H1 (cell line): ENCODE measurements at regions not wholly inside any gene's neighbourhood (a gene's known extent, or its start where the extent isn't known, plus 50 kb on each side); places are given as distances from the start of the nearest gene placed in this dataset.

Source experiments
- CTCF ChIA-PET: fragments of 300-600 bp; sonication (Branson Sonifier 250); formaldehyde crosslinking; loops from one replicate; lab custom pipeline; 2021; ENCODE audit not compliant: partially characterized antibody; lab: Charles Lee
- POLR2A ChIA-PET: fragments of 300-600 bp; sonication (Branson Sonifier 250); formaldehyde crosslinking; loops from one replicate; lab custom pipeline; 2021; ENCODE audit warnings: inconsistent platforms; ENCODE audit not compliant: partially characterized antibody; lab: Charles Lee
- DNase-seq, 2 experiments: peaks; one replicate each; pipeline versions ENCODE4 v3.0.0 to v3.0.0-alpha.2; 2010 to 2022; ENCODE audit warnings: low spot score in 2 of 2, low read depth in 1 of 2, mixed read lengths in 1 of 2
- FAIRE-seq: peaks from 2 replicates; lab custom pipeline; 2011; peaks lifted over from hg19 to GRCh38; lab: Jason Lieb, UNC
- H2AFZ ChIP-seq: 2 replicates; pipeline ENCODE4 v1.8.1; 2012; ENCODE audit warnings: low read length, inconsistent platforms
- H2AK5ac ChIP-seq: 2 replicates; pipeline ENCODE4 v1.6.1; 2013; ENCODE audit warnings: low read depth, low read length
- H2BK120ac ChIP-seq: replicated peaks from 2 replicates; pipeline ENCODE3; 2013; ENCODE audit warnings: low read depth, low read length, inconsistent platforms
- H2BK12ac ChIP-seq: 2 replicates; pipeline ENCODE4 v1.6.1; 2013; ENCODE audit warnings: low read depth, low read length
- H2BK15ac ChIP-seq: 2 replicates; pipeline ENCODE4 v1.6.1; 2013; ENCODE audit warnings: low read length
- H2BK20ac ChIP-seq: 2 replicates; pipeline ENCODE4 v1.6.1; 2013; ENCODE audit warnings: low read length
- H2BK5ac ChIP-seq: 2 replicates; pipeline ENCODE4 v1.6.1; 2013; ENCODE audit warnings: low read depth, low read length
- H3K14ac ChIP-seq: 2 replicates; pipeline ENCODE4 v1.6.1; 2013; ENCODE audit warnings: inconsistent platforms; ENCODE audit not compliant: insufficient read length
- H3K18ac ChIP-seq: 2 replicates; pipeline ENCODE4 v1.6.1; 2013; ENCODE audit warnings: low read length; ENCODE audit errors: extremely low read depth
- H3K23ac ChIP-seq: 2 replicates; pipeline ENCODE4 v1.6.1; 2013; ENCODE audit warnings: inconsistent platforms; ENCODE audit not compliant: insufficient read length
- H3K23me2 ChIP-seq: 2 replicates; pipeline ENCODE4 v1.6.1; 2013; ENCODE audit warnings: low read depth, low read length
- H3K27ac ChIP-seq: 2 replicates; pipeline ENCODE4 v1.6.1; 2011; ENCODE audit warnings: low read depth, low read length, inconsistent platforms
- H3K27me3 ChIP-seq, 4 experiments: replicated peaks in 1 of 4; 1 replicate in 1 of 4; 2 replicates in 3 of 4; pipeline versions ENCODE4 v1.6.1 to v1.8.1; 2011 to 2013; ENCODE audit warnings: low read length in 3 of 4, mild to moderate bottlenecking in 3 of 4, inconsistent platforms in 2 of 4, mixed read lengths in 2 of 4, moderate library complexity in 1 of 4; ENCODE audit not compliant: control insufficient read depth in 3 of 4, insufficient read depth in 3 of 4; ENCODE audit errors: extremely low read depth in 1 of 4
- H3K36me3 ChIP-seq, 4 experiments: 2 replicates each; pipeline versions ENCODE4 v1.6.1 to v1.8.1; 2011 to 2013; ENCODE audit warnings: mild to moderate bottlenecking in 4 of 4, low read length in 3 of 4, moderate library complexity in 2 of 4, control low read depth in 1 of 4, inconsistent platforms in 1 of 4; ENCODE audit not compliant: insufficient read depth in 4 of 4, control insufficient read depth in 2 of 4
- H3K4ac ChIP-seq: replicated peaks from 2 replicates; pipeline ENCODE3; 2013; ENCODE audit warnings: low read length, low read depth, mixed read lengths, inconsistent platforms; ENCODE audit not compliant: insufficient read length
- H3K4me1 ChIP-seq, 4 experiments: replicated peaks in 1 of 4; 1 replicate in 1 of 4; 2 replicates in 3 of 4; pipeline versions ENCODE4 v1.6.1 to v1.8.1; 2011 to 2013; ENCODE audit warnings: low read length in 3 of 4, inconsistent platforms in 2 of 4, mixed read lengths in 1 of 4; ENCODE audit not compliant: insufficient read depth in 4 of 4, control insufficient read depth in 3 of 4
- H3K4me2 ChIP-seq, 2 experiments: 2 replicates each; pipeline versions ENCODE4 v1.6.1 to v1.8.1; 2011 to 2013; ENCODE audit warnings: low read depth in 2 of 2, low read length in 2 of 2, control low read depth in 1 of 2, inconsistent platforms in 1 of 2, mild to moderate bottlenecking in 1 of 2; ENCODE audit not compliant: insufficient read depth in 1 of 2
- H3K4me3 ChIP-seq, 4 experiments: fragments of 200-600, 300-600 bp in 1 of 4; sonication (generic), shearing (Covaris generic), sonication (Bioruptor Twin) in 1 of 4; 2 replicates each; pipeline versions ENCODE4 v1.5.1 to v1.8.1; 2011 to 2016; ENCODE audit warnings: low read length in 4 of 4, low read depth in 3 of 4, control low read depth in 2 of 4, inconsistent platforms in 2 of 4, mild to moderate bottlenecking in 2 of 4, mixed read lengths in 1 of 4, moderate library complexity in 1 of 4; ENCODE audit not compliant: insufficient read depth in 2 of 4; ENCODE audit errors: extremely low read depth in 1 of 4
- H3K56ac ChIP-seq: replicated peaks from 2 replicates; pipeline ENCODE3; 2013; ENCODE audit warnings: low read depth, mild to moderate bottlenecking, mixed read lengths, low read length, inconsistent platforms; ENCODE audit not compliant: insufficient read length
- H3K79me1 ChIP-seq: 2 replicates; pipeline ENCODE4 v1.6.1; 2013; ENCODE audit warnings: low read depth, low read length, control low read depth
- H3K79me2 ChIP-seq, 2 experiments: 2 replicates each; pipeline versions ENCODE4 v1.6.1 to v1.8.1; 2012 to 2013; ENCODE audit warnings: low read length in 2 of 2, mild to moderate bottlenecking in 2 of 2, inconsistent platforms in 1 of 2; ENCODE audit not compliant: insufficient read depth in 2 of 2, control insufficient read depth in 1 of 2
- H3K9ac ChIP-seq, 4 experiments: replicated peaks in 1 of 4; 1 replicate in 1 of 4; 2 replicates in 3 of 4; pipeline versions ENCODE4 v1.6.1 to v1.8.1; 2011 to 2013; ENCODE audit warnings: low read depth in 3 of 4, low read length in 3 of 4, control low read depth in 2 of 4, mild to moderate bottlenecking in 2 of 4, moderate library complexity in 2 of 4, inconsistent platforms in 1 of 4; ENCODE audit errors: extremely low read depth in 1 of 4
- H3K9me3 ChIP-seq, 2 experiments: 2 replicates each; pipeline versions ENCODE4 v1.6.1 to v1.8.1; 2012 to 2013; ENCODE audit warnings: mild to moderate bottlenecking in 2 of 2, moderate library complexity in 2 of 2, control low read depth in 1 of 2, inconsistent platforms in 1 of 2, low read depth in 1 of 2, low read length in 1 of 2, mixed read lengths in 1 of 2; ENCODE audit not compliant: insufficient read depth in 2 of 2
- H4K20me1 ChIP-seq, 2 experiments: replicated peaks in 1 of 2; 2 replicates each; pipeline versions ENCODE3 to v1.8.1; 2011 to 2013; ENCODE audit warnings: inconsistent platforms in 2 of 2, low read length in 2 of 2, mild to moderate bottlenecking in 1 of 2; ENCODE audit not compliant: insufficient read depth in 2 of 2, control insufficient read depth in 1 of 2
- H4K5ac ChIP-seq: 2 replicates; pipeline ENCODE4 v1.6.1; 2013; ENCODE audit warnings: low read length, low read depth, mixed read lengths, inconsistent platforms; ENCODE audit not compliant: insufficient read length
- H4K8ac ChIP-seq: 2 replicates; pipeline ENCODE4 v1.8.0; 2013; ENCODE audit warnings: mild to moderate bottlenecking, moderate library complexity, low read length, inconsistent platforms; ENCODE audit not compliant: insufficient read depth; ENCODE audit errors: extremely low read depth
- H4K91ac ChIP-seq: replicated peaks from 2 replicates; pipeline ENCODE3; 2013; ENCODE audit warnings: low read length, mixed read lengths, inconsistent platforms; ENCODE audit not compliant: insufficient read length
- CHD2 ChIP-seq: IDR thresholded peaks from 2 replicates; pipeline ENCODE4 v1.6.1; 2012; ENCODE audit warnings: low read length, improper control_type of control experiment
- CREB1 ChIP-seq: IDR thresholded peaks from 2 replicates; pipeline ENCODE4 v1.6.1; 2012; ENCODE audit warnings: inconsistent platforms
- EZH2 ChIP-seq: fragments of 200-600 bp; sonication (generic); IDR thresholded peaks from 2 replicates; pipeline ENCODE4 v1.7.1; 2012; ENCODE audit warnings: low read depth, mild to moderate bottlenecking, moderate library complexity, low read length, inconsistent platforms; ENCODE audit not compliant: severe bottlenecking
- JUN ChIP-seq: IDR thresholded peaks from 2 replicates; pipeline ENCODE4 v1.6.1; 2011; ENCODE audit warnings: low read depth, mild to moderate bottlenecking, improper control_type of control experiment, low read length
- KDM4A ChIP-seq: IDR thresholded peaks from one replicate; pipeline ENCODE4 v1.7.1; 2012; ENCODE audit warnings: low read depth, mild to moderate bottlenecking, moderate library complexity, low read length, inconsistent platforms; ENCODE audit not compliant: severe bottlenecking
- POU5F1 ChIP-seq: IDR thresholded peaks from 2 replicates; pipeline ENCODE4 v1.6.1; 2011; ENCODE audit warnings: low read depth, mild to moderate bottlenecking, low read length, moderate library complexity
- SIN3A ChIP-seq, 2 experiments: IDR thresholded peaks in 1 of 2; conservative IDR thresholded peaks in 1 of 2; 2 replicates each; pipeline ENCODE4 v1.6.1; 2011 to 2012; ENCODE audit warnings: low read length in 2 of 2, improper control_type of control experiment in 1 of 2, low read depth in 1 of 2, mild to moderate bottlenecking in 1 of 2
- SIX5 ChIP-seq: IDR thresholded peaks from 2 replicates; pipeline ENCODE4 v1.6.1; 2011; ENCODE audit warnings: mild to moderate bottlenecking, low read depth, low read length
- SP4 ChIP-seq: IDR thresholded peaks from 2 replicates; pipeline ENCODE4 v1.6.1; 2012; ENCODE audit warnings: low read length, inconsistent platforms
- TAF1 ChIP-seq: IDR thresholded peaks from 2 replicates; pipeline ENCODE4 v1.6.1; 2011; ENCODE audit warnings: mild to moderate bottlenecking, low read depth, low read length
- WGBS, 2 experiments: shearing (Covaris generic) in 1 of 2; methylation state at CpG; one replicate each; pipeline versions ENCODE4 v1.1.6 to v1.1.7; 2013 to 2015; ENCODE audit warnings: low lambda C conversion rate in 2 of 2, mixed read lengths in 2 of 2, inconsistent platforms in 1 of 2, low coverage in 1 of 2, missing lambda C conversion rate in 1 of 2; ENCODE audit not compliant: insufficient replicate concordance in 2 of 2, insufficient coverage in 1 of 2, insufficient read length in 1 of 2; ENCODE audit errors: extremely low coverage in 1 of 2, missing lambda C conversion rate in 1 of 2; 5-methylcytosine and 5-hydroxymethylcytosine counted together
- TF ChIP-seq, protein P1 (sequence below): IDR thresholded peaks from 2 replicates; pipeline ENCODE4 v1.6.1; 2012; ENCODE audit warnings: inconsistent platforms
- TF ChIP-seq, protein P2 (sequence below): IDR thresholded peaks from 2 replicates; pipeline ENCODE4 v1.6.1; 2011; ENCODE audit warnings: low read depth, mild to moderate bottlenecking, low read length; ENCODE audit not compliant: insufficient read depth

DNA sequence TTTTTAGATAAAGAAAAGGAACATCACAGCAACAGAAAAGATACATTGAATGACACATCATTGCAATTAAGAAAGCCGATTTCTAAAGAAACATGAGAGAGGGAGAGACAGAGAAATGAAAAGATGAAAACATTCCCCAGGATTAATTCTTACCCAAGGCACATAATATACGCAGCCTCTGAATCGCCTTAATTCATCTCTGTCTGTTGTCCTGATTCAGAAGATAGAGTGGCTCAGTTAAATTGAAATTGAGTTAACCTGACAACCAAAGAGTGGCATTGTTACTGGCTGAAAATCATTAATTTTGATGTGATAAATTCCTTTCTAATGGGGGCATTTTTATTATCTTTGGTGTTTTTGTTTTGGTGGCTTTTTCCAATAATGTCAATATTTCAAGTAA is 701.9 kb downstream of the EDEM1 start:
- H3K79me1 ChIP-seq, result no peaks in the 10 kb centered on the region
- no peak overlapping the region for H3K18ac ChIP-seq
- WGBS, 2 experiments, result 98% methylated on average over 3 of the region's 3 CpGs; no CpG with 5 or more reads in 1 of the 2 experiments
- no peak overlapping the region for H4K91ac ChIP-seq
- H3K4me1 ChIP-seq, result no peaks in the 10 kb centered on the region
- H4K8ac ChIP-seq, result no peak overlapping the region
- H3K56ac ChIP-seq, result no peak overlapping the region
- ChIA-PET CTCF (interaction anchor here (0.6 kb wide), 1 partner anchor 41 kb away, joined by 3 read pairs; no protein-coding TSS in a partner anchor), POLR2A (no interaction called here)
- H2AK5ac ChIP-seq, result no peak overlapping the region
- H2BK12ac ChIP-seq, result no peak overlapping the region
- no peak overlapping the region for H3K9ac ChIP-seq
- no peak overlapping the region for H2BK15ac ChIP-seq
- no peak overlapping the region for H3K14ac ChIP-seq
- no peak for DNase-seq
- no peak for FAIRE-seq
- no peaks in the 10 kb centered on the region for H3K79me2 ChIP-seq
- H3K27ac ChIP-seq, result no peak overlapping the region
- no peaks in the 10 kb centered on the region for H3K27me3 ChIP-seq
- no peak overlapping the region for H2BK5ac ChIP-seq
- no peak overlapping the region for H3K4ac ChIP-seq
- no peak overlapping the region for H2BK120ac ChIP-seq
- no peak overlapping the region for H3K4me2 ChIP-seq
- H2AFZ ChIP-seq, result no peak overlapping the region
- H3K36me3 ChIP-seq, result no peaks in the 10 kb centered on the region
- H3K23ac ChIP-seq, result no peak overlapping the region
- H2BK20ac ChIP-seq, result no peak overlapping the region
- no peak overlapping the region for H3K4me3 ChIP-seq
- H4K20me1 ChIP-seq, result no peaks in the 10 kb centered on the region
- H3K23me2 ChIP-seq, result no peaks in the 10 kb centered on the region
- no peak overlapping the region for H4K5ac ChIP-seq
- no peaks in the 10 kb centered on the region for H3K9me3 ChIP-seq
- no peak for TF ChIP-seq SIX5
- no peak for TF ChIP-seq SIN3A (conservative IDR thresholded peaks at IDR 0.05 in 1 of 2, IDR thresholded peaks at IDR 0.05 in 1 of 2; ENCODE audit: low read depth in 1 of 2, low read length in 2 of 2)
- TF ChIP-seq CREB1, result no peak
- TF ChIP-seq POU5F1, result no peak
- no peak for TF ChIP-seq JUN
- no peak for TF ChIP-seq EZH2
- no peak for TF ChIP-seq TAF1
- no peak for TF ChIP-seq SP4
- no peak for TF ChIP-seq KDM4A
- no peak for TF ChIP-seq CHD2
- TF ChIP-seq, protein P1, sequence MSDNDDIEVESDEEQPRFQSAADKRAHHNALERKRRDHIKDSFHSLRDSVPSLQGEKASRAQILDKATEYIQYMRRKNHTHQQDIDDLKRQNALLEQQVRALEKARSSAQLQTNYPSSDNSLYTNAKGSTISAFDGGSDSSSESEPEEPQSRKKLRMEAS, result no peak
- TF ChIP-seq, protein P2, sequence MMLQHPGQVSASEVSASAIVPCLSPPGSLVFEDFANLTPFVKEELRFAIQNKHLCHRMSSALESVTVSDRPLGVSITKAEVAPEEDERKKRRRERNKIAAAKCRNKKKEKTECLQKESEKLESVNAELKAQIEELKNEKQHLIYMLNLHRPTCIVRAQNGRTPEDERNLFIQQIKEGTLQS, result no peak
